ENCODE measurements at regions not wholly inside any gene's neighbourhood (a gene's known extent, or its start where the extent isn't known, plus 50 kb on each side); places are given as distances from the start of the nearest gene placed in this dataset.

DNA sequence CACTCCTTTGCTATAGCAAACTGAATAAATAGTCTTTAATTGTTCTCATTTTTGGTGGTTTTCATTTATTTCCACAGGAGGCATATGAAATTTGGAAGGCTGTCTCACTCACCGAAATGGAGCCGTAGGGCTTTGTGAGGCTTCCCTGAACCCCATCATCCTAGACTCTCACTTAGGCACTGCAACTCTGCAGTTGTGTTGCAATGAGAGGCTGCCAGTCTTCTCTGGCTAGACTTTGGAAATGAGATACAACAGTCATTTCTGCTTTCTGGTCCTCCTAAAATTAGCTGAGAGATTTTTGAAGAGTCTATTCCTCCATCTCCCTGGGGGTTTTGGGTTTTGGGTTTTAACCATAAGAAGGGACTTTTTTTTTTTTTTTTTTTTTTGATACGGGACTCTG, 146.5 kb downstream of the SH3BGRL start:
- H3K27me3 ChIP-seq (ENCODE audit: control insufficient read depth in 1 of 2, insufficient read depth in 2 of 2, low read length in 2 of 2): no peaks in the 10 kb centered on the region
- in situ Hi-C loops (cut with HindIII; ENCODE audit: extremely low pct_ligation_motif_present, low pct_unique_long_range_greater_than_20kb): no loop called here
- no peak for ATAC-seq
- no peak overlapping the region for H3K9ac ChIP-seq (ENCODE audit: insufficient read depth, low read depth, low read length)
- H3K79me2 ChIP-seq (ENCODE audit: insufficient read depth, low read length): no peaks in the 10 kb centered on the region
- H3K4me1 ChIP-seq (ENCODE audit: insufficient read depth, low read length): no peaks in the 10 kb centered on the region
- POLR2A ChIA-PET: no interaction called here
- no peak overlapping the region for H3K27ac ChIP-seq (ENCODE audit: extremely low read length, insufficient read depth, low read length)
- intact Hi-C loops (cut with micrococcal nuclease; ENCODE audit: unreplicated experiment): no loop called here
- no peaks in the 10 kb centered on the region for H4K20me1 ChIP-seq (ENCODE audit: insufficient read depth, low read length)
- no peak overlapping the region for H2AFZ ChIP-seq (ENCODE audit: low read length)
- H3K4me2 ChIP-seq (ENCODE audit: low read depth, low read length): no peak overlapping the region
- no TSS peak for BruUV-seq (replicated peaks)
- no peaks in the 10 kb centered on the region; the same call in 1 of the 2 replicates for H3K9me3 ChIP-seq (ENCODE audit: low read length)
- CTCF ChIA-PET (ENCODE audit: low intra/inter-chr PET ratio, low total read pairs): no interaction called here
- WGBS (ENCODE audit: low lambda C conversion rate): 56% methylated on average over 3 of the region's 3 CpGs
- TF ChIP-seq ARID2 (CRISPR knock-in tag; IDR thresholded peaks at IDR 0.05; ENCODE audit: borderline replicate concordance) (no peak), ZNF777 (CRISPR knock-in tag; IDR thresholded peaks at IDR 0.05) (no peak), ZNF776 (CRISPR knock-in tag; IDR thresholded peaks at IDR 0.05) (no peak), JDP2 (CRISPR knock-in tag; IDR thresholded peaks at IDR 0.05; ENCODE audit: borderline replicate concordance) (no peak), PPARG (CRISPR knock-in tag; conservative IDR thresholded peaks at IDR 0.05) (no peak), KLF13 (CRISPR knock-in tag; IDR thresholded peaks at IDR 0.05) (no peak), SIN3A (IDR thresholded peaks at IDR 0.05; ENCODE audit: borderline replicate concordance, low read depth, low read length) (no peak), ZFP37 (CRISPR knock-in tag; IDR thresholded peaks at IDR 0.05; ENCODE audit: borderline replicate concordance) (no peak), SKI (IDR thresholded peaks at IDR 0.05; ENCODE audit: partially characterized antibody) (no peak), MLLT10 (CRISPR knock-in tag; IDR thresholded peaks at IDR 0.05) (no peak), ZFP36L2 (CRISPR knock-in tag; IDR thresholded peaks at IDR 0.05) (no peak)
- FAIRE-seq: no peak
- no peak overlapping the region for H3K4me3 ChIP-seq (replicated peaks in 1 of 3; ENCODE audit: insufficient read depth in 1 of 3, low read depth in 2 of 3, low read length in 3 of 3)
- DNase-seq (ENCODE audit: low spot score): no peak
- H3K36me3 ChIP-seq (replicated peaks in 1 of 2; ENCODE audit: control insufficient read depth in 1 of 2, insufficient read depth in 2 of 2, low read length in 2 of 2): no peaks in the 10 kb centered on the region

DNA sequence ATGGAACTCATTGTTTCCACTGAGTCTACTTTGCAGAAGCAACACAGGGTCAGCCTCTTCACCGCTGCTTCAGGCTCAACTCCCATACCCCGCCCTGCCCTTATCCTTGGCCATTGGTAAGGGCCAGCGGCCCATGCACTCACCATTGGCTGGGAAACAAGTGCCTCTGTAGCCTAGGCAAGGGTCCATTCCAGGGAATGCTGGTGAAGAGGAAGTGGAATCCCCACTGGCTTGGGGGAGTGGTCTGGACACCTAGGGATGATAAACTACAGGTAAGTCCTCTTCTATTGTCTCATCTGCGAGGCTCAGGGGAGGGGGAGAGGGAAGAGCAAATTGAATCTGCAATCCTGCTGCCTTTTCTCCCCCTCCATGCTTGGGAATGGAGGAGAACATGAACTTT, 153.1 kb downstream of the SH3BGRL start:
- in situ Hi-C loops (cut with HindIII; ENCODE audit: extremely low pct_ligation_motif_present, low pct_unique_long_range_greater_than_20kb) (no loop called here), intact Hi-C loops (cut with micrococcal nuclease; ENCODE audit: unreplicated experiment) (no loop called here)
- Histone ChIP-seq H4K20me1 (ENCODE audit: insufficient read depth, low read length) (no peaks in the 10 kb centered on the region), H3K79me2 (ENCODE audit: insufficient read depth, low read length) (no peaks in the 10 kb centered on the region), H3K27ac (ENCODE audit: extremely low read length, insufficient read depth, low read length) (no peak overlapping the region), H3K27me3 (ENCODE audit: control insufficient read depth in 1 of 2, insufficient read depth in 2 of 2, low read length in 2 of 2) (no peaks in the 10 kb centered on the region), H3K4me2 (ENCODE audit: low read depth, low read length) (no peak overlapping the region), H3K9ac (ENCODE audit: insufficient read depth, low read depth, low read length) (no peak overlapping the region), H3K4me3 (replicated peaks in 1 of 3; ENCODE audit: insufficient read depth in 1 of 3, low read depth in 2 of 3, low read length in 3 of 3) (no peak overlapping the region), H3K36me3 (replicated peaks in 1 of 2; ENCODE audit: control insufficient read depth in 1 of 2, insufficient read depth in 2 of 2, low read length in 2 of 2) (no peaks in the 10 kb centered on the region), H3K4me1 (ENCODE audit: insufficient read depth, low read length) (no peaks in the 10 kb centered on the region), H2AFZ (ENCODE audit: low read length) (no peak overlapping the region), H3K9me3 (ENCODE audit: low read length) (no peaks in the 10 kb centered on the region)
- no peak for DNase-seq (ENCODE audit: low spot score)
- no peak for FAIRE-seq
- ChIA-PET POLR2A (no interaction called here), CTCF (ENCODE audit: low intra/inter-chr PET ratio, low total read pairs) (no interaction called here)
- 0% methylated on average over 1 of the region's 4 CpGs for WGBS (ENCODE audit: low lambda C conversion rate)
- no peak for ATAC-seq
- no TSS peak for BruUV-seq (replicated peaks)
- TF ChIP-seq CC2D1A (CRISPR knock-in tag; IDR thresholded peaks at IDR 0.05) (no peak), ZFP36L2 (CRISPR knock-in tag; IDR thresholded peaks at IDR 0.05) (no peak), TARDBP (CRISPR knock-in tag; IDR thresholded peaks at IDR 0.05) (no peak), KDM6A (CRISPR knock-in tag; IDR thresholded peaks at IDR 0.05; ENCODE audit: low read depth) (no peak), ZNF274 (CRISPR knock-in tag; IDR thresholded peaks at IDR 0.05) (no peak)
- TF ChIP-seq, protein P1, sequence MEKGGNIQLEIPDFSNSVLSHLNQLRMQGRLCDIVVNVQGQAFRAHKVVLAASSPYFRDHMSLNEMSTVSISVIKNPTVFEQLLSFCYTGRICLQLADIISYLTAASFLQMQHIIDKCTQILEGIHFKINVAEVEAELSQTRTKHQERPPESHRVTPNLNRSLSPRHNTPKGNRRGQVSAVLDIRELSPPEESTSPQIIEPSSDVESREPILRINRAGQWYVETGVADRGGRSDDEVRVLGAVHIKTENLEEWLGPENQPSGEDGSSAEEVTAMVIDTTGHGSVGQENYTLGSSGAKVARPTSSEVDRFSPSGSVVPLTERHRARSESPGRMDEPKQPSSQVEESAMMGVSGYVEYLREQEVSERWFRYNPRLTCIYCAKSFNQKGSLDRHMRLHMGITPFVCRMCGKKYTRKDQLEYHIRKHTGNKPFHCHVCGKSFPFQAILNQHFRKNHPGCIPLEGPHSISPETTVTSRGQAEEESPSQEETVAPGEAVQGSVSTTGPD (CRISPR knock-in tag; IDR thresholded peaks at IDR 0.05): no peak
- TF ChIP-seq, protein P2, sequence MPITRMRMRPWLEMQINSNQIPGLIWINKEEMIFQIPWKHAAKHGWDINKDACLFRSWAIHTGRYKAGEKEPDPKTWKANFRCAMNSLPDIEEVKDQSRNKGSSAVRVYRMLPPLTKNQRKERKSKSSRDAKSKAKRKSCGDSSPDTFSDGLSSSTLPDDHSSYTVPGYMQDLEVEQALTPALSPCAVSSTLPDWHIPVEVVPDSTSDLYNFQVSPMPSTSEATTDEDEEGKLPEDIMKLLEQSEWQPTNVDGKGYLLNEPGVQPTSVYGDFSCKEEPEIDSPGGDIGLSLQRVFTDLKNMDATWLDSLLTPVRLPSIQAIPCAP (CRISPR knock-in tag; IDR thresholded peaks at IDR 0.05; ENCODE audit: low read depth): no peak
- TF ChIP-seq, protein P3, sequence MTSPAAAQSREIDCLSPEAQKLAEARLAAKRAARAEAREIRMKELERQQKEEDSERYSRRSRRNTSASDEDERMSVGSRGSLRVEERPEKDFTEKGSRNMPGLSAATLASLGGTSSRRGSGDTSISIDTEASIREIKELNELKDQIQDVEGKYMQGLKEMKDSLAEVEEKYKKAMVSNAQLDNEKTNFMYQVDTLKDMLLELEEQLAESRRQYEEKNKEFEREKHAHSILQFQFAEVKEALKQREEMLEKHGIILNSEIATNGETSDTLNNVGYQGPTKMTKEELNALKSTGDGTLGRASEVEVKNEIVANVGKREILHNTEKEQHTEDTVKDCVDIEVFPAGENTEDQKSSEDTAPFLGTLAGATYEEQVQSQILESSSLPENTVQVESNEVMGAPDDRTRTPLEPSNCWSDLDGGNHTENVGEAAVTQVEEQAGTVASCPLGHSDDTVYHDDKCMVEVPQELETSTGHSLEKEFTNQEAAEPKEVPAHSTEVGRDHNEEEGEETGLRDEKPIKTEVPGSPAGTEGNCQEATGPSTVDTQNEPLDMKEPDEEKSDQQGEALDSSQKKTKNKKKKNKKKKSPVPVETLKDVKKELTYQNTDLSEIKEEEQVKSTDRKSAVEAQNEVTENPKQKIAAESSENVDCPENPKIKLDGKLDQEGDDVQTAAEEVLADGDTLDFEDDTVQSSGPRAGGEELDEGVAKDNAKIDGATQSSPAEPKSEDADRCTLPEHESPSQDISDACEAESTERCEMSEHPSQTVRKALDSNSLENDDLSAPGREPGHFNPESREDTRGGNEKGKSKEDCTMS (CRISPR knock-in tag; conservative IDR thresholded peaks at IDR 0.05): no peak
